ENCODE measurements at regions not wholly inside any gene's neighbourhood (a gene's known extent, or its start where the extent isn't known, plus 50 kb on each side); places are given as distances from the start of the nearest gene placed in this dataset.

GRCh38 chr11:32039149-32039548 lies 51.7 kb upstream of the RCN1 start:
- DNase-seq = no peak
- Histone ChIP-seq H3K27me3 (ENCODE audit: control insufficient read depth, insufficient read depth, low read length) (no peaks in the 10 kb centered on the region), H3K9me3 (ENCODE audit: control insufficient read depth in 2 of 2, low read length in 2 of 2) (no peaks in the 10 kb centered on the region), H3K27ac (ENCODE audit: insufficient read depth, low read length, poor library complexity, severe bottlenecking) (no peak overlapping the region), H3K4me3 (ENCODE audit: low read depth, low read length) (no peak overlapping the region), H3K4me1 (ENCODE audit: control insufficient read depth, insufficient read depth, low read length, poor library complexity, severe bottlenecking) (no peaks in the 10 kb centered on the region), H3K36me3 (ENCODE audit: control insufficient read depth, insufficient read depth, low read length) (no peaks in the 10 kb centered on the region)
- no peak overlapping the region for H3K4me3 Mint-ChIP-seq
- ATAC-seq (ENCODE audit: low read depth in 2 of 2) = no peak
- no peaks in the 10 kb centered on the region for H3K27me3 Mint-ChIP-seq
- H3K36me3 Mint-ChIP-seq = no peaks in the 10 kb centered on the region
- no peaks in the 10 kb centered on the region for H3K4me1 Mint-ChIP-seq
- no peaks in the 10 kb centered on the region for H3K9me3 Mint-ChIP-seq
- H3K27ac Mint-ChIP-seq = no peak overlapping the region

DNA sequence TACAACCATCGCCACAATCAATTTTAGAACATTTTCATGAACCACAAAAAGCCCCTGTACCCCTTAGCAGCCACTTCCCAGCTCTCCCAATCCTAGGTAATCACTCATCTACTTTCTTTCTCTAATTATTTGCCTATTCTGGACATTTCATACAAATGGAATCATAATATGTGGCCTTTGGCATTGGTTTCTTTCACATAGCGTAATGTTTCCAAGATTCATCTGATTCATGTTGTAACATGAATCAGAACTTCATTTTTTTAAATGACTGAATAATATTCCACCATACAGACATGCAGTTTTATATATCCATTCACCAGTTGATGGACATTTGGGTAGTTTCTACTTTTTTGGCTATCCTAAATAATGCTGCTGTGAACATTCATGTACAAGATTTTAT lies 56.2 kb upstream of the RCN1 start:
- no peaks in the 10 kb centered on the region for H3K36me3 ChIP-seq (ENCODE audit: control insufficient read depth, insufficient read depth, low read length)
- no peaks in the 10 kb centered on the region for H3K27me3 Mint-ChIP-seq
- peaks cover 3% of the 10 kb centered on the region for H3K27me3 ChIP-seq (ENCODE audit: control insufficient read depth, insufficient read depth, low read length)
- no peak for ATAC-seq (ENCODE audit: low read depth in 2 of 2)
- H3K4me1 ChIP-seq (ENCODE audit: control insufficient read depth, insufficient read depth, low read length, poor library complexity, severe bottlenecking) = no peaks in the 10 kb centered on the region
- DNase-seq = no peak
- no peaks in the 10 kb centered on the region for H3K9me3 Mint-ChIP-seq
- no peak overlapping the region for H3K4me3 ChIP-seq (ENCODE audit: low read depth, low read length)
- H3K36me3 Mint-ChIP-seq = no peaks in the 10 kb centered on the region
- H3K4me3 Mint-ChIP-seq = no peak overlapping the region
- H3K27ac ChIP-seq (ENCODE audit: insufficient read depth, low read length, poor library complexity, severe bottlenecking) = no peak overlapping the region
- H3K27ac Mint-ChIP-seq = no peak overlapping the region
- H3K9me3 ChIP-seq (ENCODE audit: control insufficient read depth in 2 of 2, low read length in 2 of 2) = no peaks in the 10 kb centered on the region
- no peaks in the 10 kb centered on the region for H3K4me1 Mint-ChIP-seq

- H3K27ac ChIP-seq (ENCODE audit: insufficient read depth, low read length, poor library complexity, severe bottlenecking) = no peak overlapping the region
- no peak overlapping the region for H3K27ac Mint-ChIP-seq
- H3K4me3 ChIP-seq (ENCODE audit: low read depth, low read length) = no peak overlapping the region
- no peaks in the 10 kb centered on the region for H3K4me1 Mint-ChIP-seq
- H3K36me3 Mint-ChIP-seq = no peaks in the 10 kb centered on the region
- peaks cover 3% of the 10 kb centered on the region for H3K27me3 ChIP-seq (ENCODE audit: control insufficient read depth, insufficient read depth, low read length)
- ATAC-seq (ENCODE audit: low read depth in 2 of 2) = no peak
- H3K4me1 ChIP-seq (ENCODE audit: control insufficient read depth, insufficient read depth, low read length, poor library complexity, severe bottlenecking) = no peaks in the 10 kb centered on the region
- DNase-seq = no peak
- H3K9me3 Mint-ChIP-seq = no peaks in the 10 kb centered on the region
- H3K27me3 Mint-ChIP-seq = no peaks in the 10 kb centered on the region
- H3K4me3 Mint-ChIP-seq = no peak overlapping the region
- no peaks in the 10 kb centered on the region for H3K36me3 ChIP-seq (ENCODE audit: control insufficient read depth, insufficient read depth, low read length)
- H3K9me3 ChIP-seq (ENCODE audit: control insufficient read depth in 2 of 2, low read length in 2 of 2) = no peaks in the 10 kb centered on the region
These were observed 56.7 kb upstream of the RCN1 start for GRCh38 chr11:32034149-32034548.

- Histone ChIP-seq H3K4me3 (ENCODE audit: low read depth, low read length) (no peak overlapping the region), H3K9me3 (ENCODE audit: control insufficient read depth in 2 of 2, low read length in 2 of 2) (no peaks in the 10 kb centered on the region), H3K27ac (ENCODE audit: insufficient read depth, low read length, poor library complexity, severe bottlenecking) (no peak overlapping the region), H3K4me1 (ENCODE audit: control insufficient read depth, insufficient read depth, low read length, poor library complexity, severe bottlenecking) (no peaks in the 10 kb centered on the region), H3K27me3 (ENCODE audit: control insufficient read depth, insufficient read depth, low read length) (peaks cover 3% of the 10 kb centered on the region), H3K36me3 (ENCODE audit: control insufficient read depth, insufficient read depth, low read length) (no peaks in the 10 kb centered on the region)
- Mint-ChIP-seq H3K4me3 (no peak overlapping the region), H3K36me3 (no peaks in the 10 kb centered on the region), H3K9me3 (no peaks in the 10 kb centered on the region), H3K27ac (no peak overlapping the region), H3K27me3 (no peaks in the 10 kb centered on the region), H3K4me1 (no peaks in the 10 kb centered on the region)
- no peak for DNase-seq
- no peak for ATAC-seq (ENCODE audit: low read depth in 2 of 2)
These were observed 57.4 kb upstream of the RCN1 start for GRCh38 chr11:32033491-32033890.

DNA sequence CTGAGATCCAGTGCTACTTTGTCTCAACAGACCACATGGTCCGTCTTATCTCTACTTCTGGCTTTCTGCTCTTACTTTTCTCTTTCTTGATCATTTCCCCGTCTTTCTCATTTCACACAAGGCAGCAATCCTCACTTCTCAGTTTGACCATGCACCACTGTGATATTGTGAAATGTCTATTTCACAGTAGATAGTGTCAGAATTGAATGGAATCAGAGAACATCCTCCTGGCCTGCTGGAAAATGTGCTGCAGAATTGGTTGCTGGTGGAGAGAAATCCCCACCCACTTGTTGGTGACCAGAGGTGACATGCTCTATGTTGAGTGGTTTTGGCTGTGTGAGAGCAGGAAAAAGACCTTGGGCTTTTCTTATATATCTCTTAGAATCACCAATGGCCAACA lies 57.8 kb upstream of the RCN1 start:
- Mint-ChIP-seq H3K36me3 (no peaks in the 10 kb centered on the region), H3K27ac (no peak overlapping the region), H3K4me3 (no peak overlapping the region), H3K9me3 (no peaks in the 10 kb centered on the region), H3K4me1 (no peaks in the 10 kb centered on the region), H3K27me3 (no peaks in the 10 kb centered on the region)
- no peak overlapping the region for H3K27ac ChIP-seq (ENCODE audit: insufficient read depth, low read length, poor library complexity, severe bottlenecking)
- peaks cover 3% of the 10 kb centered on the region for H3K27me3 ChIP-seq (ENCODE audit: control insufficient read depth, insufficient read depth, low read length)
- no peaks in the 10 kb centered on the region for H3K36me3 ChIP-seq (ENCODE audit: control insufficient read depth, insufficient read depth, low read length)
- ATAC-seq (ENCODE audit: low read depth in 2 of 2) = no peak
- no peak overlapping the region for H3K4me3 ChIP-seq (ENCODE audit: low read depth, low read length)
- DNase-seq = no peak
- H3K4me1 ChIP-seq (ENCODE audit: control insufficient read depth, insufficient read depth, low read length, poor library complexity, severe bottlenecking) = no peaks in the 10 kb centered on the region
- no peaks in the 10 kb centered on the region for H3K9me3 ChIP-seq (ENCODE audit: control insufficient read depth in 2 of 2, low read length in 2 of 2)

GRCh38 chr11:32032478-32032877 lies 58.4 kb upstream of the RCN1 start:
- H3K27ac Mint-ChIP-seq = no peak overlapping the region
- no peak overlapping the region for H3K4me3 ChIP-seq (ENCODE audit: low read depth, low read length)
- no peak overlapping the region for H3K4me3 Mint-ChIP-seq
- no peaks in the 10 kb centered on the region for H3K36me3 Mint-ChIP-seq
- H3K27ac ChIP-seq (ENCODE audit: insufficient read depth, low read length, poor library complexity, severe bottlenecking) = no peak overlapping the region
- no peaks in the 10 kb centered on the region for H3K4me1 ChIP-seq (ENCODE audit: control insufficient read depth, insufficient read depth, low read length, poor library complexity, severe bottlenecking)
- H3K9me3 ChIP-seq (ENCODE audit: control insufficient read depth in 2 of 2, low read length in 2 of 2) = no peaks in the 10 kb centered on the region
- H3K27me3 ChIP-seq (ENCODE audit: control insufficient read depth, insufficient read depth, low read length) = peaks cover 3% of the 10 kb centered on the region
- H3K9me3 Mint-ChIP-seq = no peaks in the 10 kb centered on the region
- H3K4me1 Mint-ChIP-seq = no peaks in the 10 kb centered on the region
- H3K36me3 ChIP-seq (ENCODE audit: control insufficient read depth, insufficient read depth, low read length) = no peaks in the 10 kb centered on the region
- DNase-seq (no peak), ATAC-seq (ENCODE audit: low read depth in 2 of 2) (no peak)
- no peaks in the 10 kb centered on the region for H3K27me3 Mint-ChIP-seq

- H3K4me1 ChIP-seq (ENCODE audit: control insufficient read depth, insufficient read depth, low read length, poor library complexity, severe bottlenecking) = no peaks in the 10 kb centered on the region
- DNase-seq (no peak), ATAC-seq (ENCODE audit: low read depth in 2 of 2) (no peak)
- no peaks in the 10 kb centered on the region for H3K36me3 ChIP-seq (ENCODE audit: control insufficient read depth, insufficient read depth, low read length)
- H3K27ac ChIP-seq (ENCODE audit: insufficient read depth, low read length, poor library complexity, severe bottlenecking) = no peak overlapping the region
- H3K27ac Mint-ChIP-seq = no peak overlapping the region
- no peaks in the 10 kb centered on the region for H3K9me3 ChIP-seq (ENCODE audit: control insufficient read depth in 2 of 2, low read length in 2 of 2)
- H3K36me3 Mint-ChIP-seq = no peaks in the 10 kb centered on the region
- no peak overlapping the region for H3K4me3 ChIP-seq (ENCODE audit: low read depth, low read length)
- H3K27me3 Mint-ChIP-seq = no peaks in the 10 kb centered on the region
- peaks cover 3% of the 10 kb centered on the region for H3K27me3 ChIP-seq (ENCODE audit: control insufficient read depth, insufficient read depth, low read length)
- H3K9me3 Mint-ChIP-seq = no peaks in the 10 kb centered on the region
- no peaks in the 10 kb centered on the region for H3K4me1 Mint-ChIP-seq
- no peak overlapping the region for H3K4me3 Mint-ChIP-seq
These were observed 58.8 kb upstream of the RCN1 start for GRCh38 chr11:32032052-32032451.

DNA sequence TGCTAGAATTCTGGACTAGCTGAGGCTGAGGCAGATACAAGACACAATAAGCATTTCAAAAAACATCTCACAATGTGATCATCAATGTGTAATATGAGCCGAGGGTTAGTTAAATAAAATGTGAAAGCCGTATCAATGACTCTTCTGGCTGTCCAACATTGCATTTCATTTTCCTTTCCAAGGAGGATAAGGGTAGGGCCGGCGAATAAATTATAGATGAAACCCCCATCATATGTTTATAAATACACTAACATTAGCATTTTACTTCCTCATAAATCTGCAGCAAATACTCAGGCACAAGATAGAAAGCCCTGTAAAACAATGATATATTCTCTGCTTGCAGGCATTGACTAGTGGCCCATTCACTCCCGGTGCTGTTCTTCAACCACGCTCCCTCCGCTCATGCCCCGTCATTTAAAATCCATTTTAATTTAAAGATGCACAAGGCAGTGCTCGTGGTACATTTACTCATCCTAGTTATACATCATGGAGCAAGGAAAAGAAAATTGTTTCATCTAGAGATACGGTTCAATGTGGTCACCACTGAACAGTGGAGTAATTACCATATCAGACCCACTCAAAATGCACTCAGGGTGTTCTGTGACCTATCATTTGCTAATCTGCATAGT lies 59.9 kb upstream of the RCN1 start:
- Mint-ChIP-seq H3K4me3 (no peak overlapping the region), H3K27ac (no peak overlapping the region), H3K36me3 (no peaks in the 10 kb centered on the region), H3K27me3 (no peaks in the 10 kb centered on the region), H3K4me1 (no peaks in the 10 kb centered on the region), H3K9me3 (no peaks in the 10 kb centered on the region)
- peaks cover 3% of the 10 kb centered on the region for H3K27me3 ChIP-seq (ENCODE audit: control insufficient read depth, insufficient read depth, low read length)
- no peak overlapping the region for H3K4me3 ChIP-seq (ENCODE audit: low read depth, low read length)
- no peak overlapping the region for H3K27ac ChIP-seq (ENCODE audit: insufficient read depth, low read length, poor library complexity, severe bottlenecking)
- ATAC-seq (ENCODE audit: low read depth in 2 of 2) = no peak
- H3K36me3 ChIP-seq (ENCODE audit: control insufficient read depth, insufficient read depth, low read length) = no peaks in the 10 kb centered on the region
- no peak for DNase-seq
- H3K9me3 ChIP-seq (ENCODE audit: control insufficient read depth in 2 of 2, low read length in 2 of 2) = no peaks in the 10 kb centered on the region
- H3K4me1 ChIP-seq (ENCODE audit: control insufficient read depth, insufficient read depth, low read length, poor library complexity, severe bottlenecking) = no peaks in the 10 kb centered on the region

Measured in CD4-positive, CD25-positive, alpha-beta regulatory T cell (primary cell).